Fibroblast of skin of scalp (primary cell): ENCODE measurements at regions not wholly inside any gene's neighbourhood (a gene's known extent, or its start where the extent isn't known, plus 50 kb on each side); places are given as distances from the start of the nearest gene placed in this dataset.

Source experiments
- DNase-seq: peaks from one replicate; pipeline ENCODE4 v3.0.0-alpha.2; 2013

GRCh38 chr16:59289151-59289550 is 555.0 kb upstream of the GOT2 start:
- no peak for DNase-seq

- DNase-seq, result no peak
These were observed 540.0 kb upstream of the GOT2 start for GRCh38 chr16:59274141-59274540.

- DNase-seq, result no peak
These were observed 529.8 kb upstream of the GOT2 start for GRCh38 chr16:59263955-59264354.

GRCh38 chr16:59260892-59261291 is 526.8 kb upstream of the GOT2 start:
- no peak for DNase-seq

DNA sequence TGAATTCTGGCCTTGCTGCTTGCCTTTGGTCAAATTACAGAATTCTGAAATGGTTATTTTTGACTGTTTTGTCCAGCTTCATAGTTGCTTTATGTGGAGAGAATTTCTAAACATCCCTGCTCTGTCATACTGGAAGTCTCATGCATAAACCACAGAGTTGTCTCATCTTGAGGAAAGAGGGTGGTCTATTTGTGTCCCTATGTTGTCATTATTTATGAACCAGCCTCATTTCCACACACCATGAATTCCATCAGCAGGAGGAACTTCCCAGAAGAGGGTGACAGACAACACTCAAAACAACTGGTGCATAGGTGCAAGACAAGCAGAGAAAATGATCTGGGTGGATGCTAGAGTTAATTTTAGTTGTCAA is 525.8 kb upstream of the GOT2 start:
- DNase-seq, result peak; percentile 7

DNA sequence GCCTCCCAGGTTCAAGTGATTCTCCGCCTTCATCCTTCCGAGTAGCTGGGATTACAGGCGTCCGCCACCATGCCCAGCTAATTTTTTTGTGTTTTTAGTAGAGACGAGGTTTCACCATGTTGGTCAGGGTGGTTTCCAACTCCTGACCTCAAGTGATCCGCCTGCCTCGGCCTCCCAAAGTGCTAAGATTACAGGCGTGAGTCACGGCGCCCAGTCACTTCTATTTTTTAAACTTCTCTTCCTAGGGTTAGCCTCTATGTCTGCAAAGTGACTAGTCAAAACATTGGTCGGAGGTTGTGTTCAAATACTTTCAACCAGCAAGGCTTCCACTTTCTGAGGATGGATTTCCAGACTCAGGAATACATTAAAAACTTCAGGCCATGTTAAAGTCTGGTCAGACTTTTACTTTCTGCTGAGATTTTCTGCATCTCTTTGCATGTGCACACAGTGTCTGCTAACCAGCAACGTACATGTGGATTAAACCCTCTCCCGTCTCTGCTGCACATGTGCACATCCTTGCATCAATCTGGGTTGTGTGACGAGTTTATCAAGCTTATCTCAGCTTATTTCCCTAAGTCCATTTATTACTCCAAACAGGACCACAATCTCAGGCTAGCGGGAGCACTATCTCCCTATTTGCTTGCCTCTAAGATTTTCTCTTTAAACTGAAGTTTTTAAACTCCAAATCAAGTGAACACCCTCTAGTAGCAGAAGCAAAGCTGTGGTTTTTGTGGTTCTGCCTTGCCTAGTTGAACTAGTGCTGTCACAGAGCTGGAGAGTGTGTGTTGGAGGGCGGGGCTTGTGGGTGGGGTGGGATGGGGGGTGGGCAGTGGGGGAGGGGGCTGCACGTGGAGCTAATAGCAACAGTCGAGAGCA is 525.2 kb upstream of the GOT2 start:
- peak; percentile 55 for DNase-seq

- no peak for DNase-seq
These were observed 518.2 kb upstream of the GOT2 start for GRCh38 chr16:59252317-59252716.

GRCh38 chr16:59249011-59249410 is 514.9 kb upstream of the GOT2 start:
- DNase-seq, result no peak

- peak; percentile 51 for DNase-seq
These were observed 508.4 kb upstream of the GOT2 start for GRCh38 chr16:59242556-59242955.

DNA sequence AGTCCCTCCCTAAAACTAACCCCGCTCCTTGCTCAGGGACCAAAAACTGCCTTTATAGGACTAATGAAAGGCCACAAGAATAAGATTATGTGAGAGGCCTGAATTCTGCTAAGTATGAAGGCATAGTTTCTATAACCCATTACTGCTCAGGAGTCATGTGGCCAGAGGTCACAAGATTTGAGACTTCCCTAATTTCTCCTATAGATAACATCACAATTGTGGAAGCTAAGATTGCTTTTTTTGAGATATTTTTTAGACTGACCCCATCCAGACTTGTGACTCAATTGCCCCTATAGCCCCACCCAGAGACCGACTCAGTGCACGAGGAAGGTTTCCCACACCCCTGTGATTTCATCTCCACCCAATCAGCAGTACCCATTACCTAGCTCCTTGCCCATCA is 504.1 kb upstream of the GOT2 start:
- no peak for DNase-seq

GRCh38 chr16:59236804-59237458 is 502.8 kb upstream of the GOT2 start:
- no peak for DNase-seq

DNA sequence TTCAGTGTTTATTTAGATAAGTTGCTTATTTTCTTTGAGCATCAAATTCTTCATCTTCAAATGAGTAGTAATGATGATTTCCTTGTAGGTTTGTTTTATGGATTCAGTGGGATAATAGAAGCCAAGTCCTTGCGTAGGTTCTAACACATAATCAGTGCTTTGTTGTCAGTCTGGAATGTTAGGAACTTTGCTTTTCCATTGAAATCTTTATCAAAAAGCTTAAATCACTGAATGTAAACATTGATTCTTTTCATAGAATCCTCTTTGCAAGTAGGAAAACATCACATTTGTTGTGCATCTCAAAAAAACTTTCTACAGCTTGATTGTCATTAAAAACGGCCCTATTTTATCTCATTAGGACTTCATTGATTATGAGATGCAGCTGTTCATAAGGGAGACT is 490.3 kb upstream of the GOT2 start:
- no peak for DNase-seq

- no peak for DNase-seq
These were observed 485.9 kb upstream of the GOT2 start for GRCh38 chr16:59220011-59220410.

GRCh38 chr16:59216291-59216690 is 482.2 kb upstream of the GOT2 start:
- peak; percentile 81 for DNase-seq

DNA sequence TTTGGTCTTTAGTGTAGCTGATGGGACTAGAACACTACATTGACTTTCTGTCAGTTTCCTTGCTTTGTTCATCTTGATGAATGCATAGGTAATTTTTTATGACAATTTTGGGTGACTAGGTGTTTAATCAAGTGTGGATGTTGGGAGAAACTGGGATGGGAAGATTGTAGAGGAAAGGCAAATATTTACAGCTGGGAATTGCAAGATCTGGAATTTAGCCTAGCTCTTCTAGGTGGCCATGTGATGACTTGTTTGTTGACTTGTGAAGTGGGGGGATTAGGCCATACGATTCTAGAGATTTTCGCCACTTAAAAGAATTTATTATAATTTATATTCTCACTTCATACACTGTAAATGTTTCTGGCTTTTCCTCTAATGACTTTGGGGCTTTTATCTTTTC is 480.3 kb upstream of the GOT2 start:
- no peak for DNase-seq

DNA sequence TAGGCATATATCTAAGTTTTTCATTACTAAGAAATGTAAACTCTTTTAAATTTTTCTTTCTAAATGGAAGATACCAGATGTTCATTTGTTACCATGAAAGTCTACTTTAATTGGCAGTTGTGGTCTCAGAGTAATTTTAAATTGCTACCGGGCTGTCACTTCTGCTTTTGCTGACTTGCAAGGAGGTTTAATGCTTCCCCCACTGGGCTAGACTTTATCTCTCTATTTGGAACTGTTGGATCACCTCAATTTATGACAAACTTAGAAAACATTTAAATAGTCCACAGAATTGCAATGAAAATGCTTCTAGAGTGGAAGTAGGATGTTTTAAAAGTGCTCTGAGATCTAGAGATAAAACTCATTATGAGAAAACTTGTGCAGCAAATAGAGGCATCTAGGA is 479.8 kb upstream of the GOT2 start:
- DNase-seq, result peak; percentile 2

- no peak for DNase-seq
These were observed 478.4 kb upstream of the GOT2 start for GRCh38 chr16:59212492-59213024.

DNA sequence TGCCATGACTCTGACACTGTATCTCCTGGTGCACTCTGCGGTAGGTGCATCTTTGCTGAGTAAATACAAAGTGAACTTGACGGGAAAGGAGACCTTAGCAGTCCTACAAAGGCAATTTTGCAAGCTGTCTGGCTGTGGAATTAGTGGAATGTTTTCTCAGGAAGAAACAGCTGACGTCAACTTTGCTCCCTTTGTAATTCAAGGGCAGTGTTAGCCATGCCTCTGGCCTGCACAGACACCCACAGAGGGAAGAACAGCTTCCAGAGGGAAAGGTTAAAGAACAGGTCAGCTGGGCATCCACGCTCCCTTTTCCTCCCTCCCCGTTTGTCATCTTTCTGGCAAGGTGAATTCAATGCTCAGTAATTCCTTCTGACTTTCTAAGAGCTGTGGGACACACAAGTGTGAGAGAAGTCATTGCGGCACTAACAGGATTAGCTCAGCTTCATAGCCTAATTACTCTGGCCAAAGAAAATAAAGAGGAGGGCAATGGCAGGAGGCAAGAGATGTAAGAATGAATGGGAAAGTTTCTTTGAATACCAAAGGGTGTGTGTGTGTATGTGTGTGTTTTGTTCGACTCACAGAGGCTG is 476.9 kb upstream of the GOT2 start:
- DNase-seq, result peak; percentile 88

- no peak for DNase-seq
These were observed 471.3 kb upstream of the GOT2 start for GRCh38 chr16:59205403-59205802.

GRCh38 chr16:59204589-59204988 is 470.5 kb upstream of the GOT2 start:
- no peak for DNase-seq

DNA sequence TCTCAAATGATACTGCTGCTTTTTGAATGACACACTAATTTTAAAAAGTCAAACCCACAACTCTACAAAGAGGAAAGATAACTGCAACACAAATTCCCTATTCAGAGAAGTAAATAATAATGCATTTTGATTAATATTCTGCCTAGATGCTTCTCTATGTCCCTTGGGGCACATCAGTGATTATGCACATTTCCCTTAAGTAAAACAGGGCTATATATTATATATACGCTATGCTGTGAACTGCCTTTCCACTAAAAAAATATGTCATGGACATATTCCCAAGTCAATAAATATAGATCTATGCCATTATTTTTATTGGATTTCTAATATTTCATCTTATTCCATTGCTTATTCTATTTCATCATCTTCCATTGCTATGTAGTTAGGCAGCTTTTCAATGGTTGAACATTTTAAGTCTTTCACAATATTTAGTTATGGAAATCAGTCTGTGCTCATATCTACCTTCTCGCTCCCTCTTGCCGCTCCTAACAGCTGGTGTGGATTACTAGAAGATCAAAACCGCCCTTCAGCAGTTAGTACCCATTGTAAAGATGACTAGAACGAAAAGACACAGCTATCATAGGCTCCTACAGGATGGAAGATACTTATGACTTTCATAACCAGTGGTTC is 468.2 kb upstream of the GOT2 start:
- DNase-seq, result no peak

DNA sequence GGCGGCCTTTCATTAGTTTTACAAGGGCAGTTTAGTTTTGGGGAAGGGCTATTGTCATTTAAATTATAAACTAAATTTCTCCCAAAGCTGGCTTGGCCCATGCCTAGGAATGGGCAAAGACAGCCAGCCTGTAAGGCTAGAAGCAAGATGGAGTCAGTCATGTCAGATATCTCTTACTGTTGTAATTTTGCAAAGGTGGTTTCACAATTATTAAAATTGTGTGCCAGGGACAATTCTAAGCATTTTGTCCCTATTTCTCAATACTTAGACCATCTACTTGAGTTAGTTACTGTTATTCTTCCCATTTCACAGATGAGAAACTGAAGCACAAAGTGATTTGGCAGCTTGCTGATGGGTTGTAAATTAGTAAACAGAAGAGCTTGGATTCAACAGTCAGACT is 467.7 kb upstream of the GOT2 start:
- no peak for DNase-seq

DNA sequence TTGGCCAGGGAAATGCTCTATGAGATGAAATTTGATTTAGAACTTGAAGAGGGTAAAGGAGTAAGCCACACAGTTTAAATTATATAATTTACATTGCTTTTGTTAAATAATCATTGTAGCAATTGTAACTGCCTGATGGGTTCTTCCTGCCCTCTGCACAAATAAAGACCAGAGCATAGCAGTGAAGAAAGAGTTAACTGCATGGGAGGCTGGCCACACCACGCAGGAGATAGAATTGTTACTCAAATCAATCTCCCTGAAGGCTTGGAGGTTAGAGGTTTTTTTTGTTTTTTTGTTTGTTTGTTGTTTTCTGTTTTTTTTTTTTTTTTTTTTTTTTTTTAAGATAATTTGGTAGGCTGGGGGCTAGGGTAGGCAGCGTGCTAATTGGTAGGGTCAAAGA is 467.0 kb upstream of the GOT2 start:
- DNase-seq, result no peak
